Esophagus squamous epithelium (tissue), 4 donors: ENCODE measurements at regions not wholly inside any gene's neighbourhood (a gene's known extent, or its start where the extent isn't known, plus 50 kb on each side); places are given as distances from the start of the nearest gene placed in this dataset.

Source experiments
- POLR2A ChIP-seq, 4 donors: fragments of 450-650 bp; IDR thresholded peaks; one replicate each; pipeline ENCODE4 v1.6.1; 2017; ENCODE audit warnings: antibody characterized with exemption in 4 of 4, mild to moderate bottlenecking in 4 of 4, moderate library complexity in 3 of 4
- TF ChIP-seq, protein P1 (sequence below), 6 experiments: fragments of 450-650 bp in 4 of 6; fragments of 200-600 bp in 2 of 6; sonication (generic) in 2 of 6; IDR thresholded peaks; one replicate each; pipeline ENCODE4 v1.5.1; 2016 to 2019; ENCODE audit warnings: antibody characterized with exemption in 6 of 6, mild to moderate bottlenecking in 4 of 6, moderate library complexity in 4 of 6

DNA sequence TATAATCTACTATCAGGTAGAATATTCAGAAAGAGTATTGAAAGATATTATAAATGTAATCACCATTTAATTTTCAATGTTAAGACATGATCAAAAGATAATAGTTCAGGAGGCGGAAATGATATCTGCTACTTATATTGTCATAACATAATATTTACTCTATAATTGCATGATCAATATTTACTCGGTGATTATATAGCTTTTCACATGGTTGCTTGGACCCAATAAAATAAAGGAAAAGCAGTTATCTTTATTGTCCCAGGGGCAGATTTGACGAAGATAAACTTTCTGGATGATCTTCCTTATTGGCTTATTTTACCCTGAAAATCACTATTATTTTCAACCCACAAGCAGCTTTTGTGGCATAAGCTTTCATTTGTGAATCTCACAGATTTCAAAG, 350.4 kb downstream of the HACE1 start:
- TF ChIP-seq, protein P1, sequence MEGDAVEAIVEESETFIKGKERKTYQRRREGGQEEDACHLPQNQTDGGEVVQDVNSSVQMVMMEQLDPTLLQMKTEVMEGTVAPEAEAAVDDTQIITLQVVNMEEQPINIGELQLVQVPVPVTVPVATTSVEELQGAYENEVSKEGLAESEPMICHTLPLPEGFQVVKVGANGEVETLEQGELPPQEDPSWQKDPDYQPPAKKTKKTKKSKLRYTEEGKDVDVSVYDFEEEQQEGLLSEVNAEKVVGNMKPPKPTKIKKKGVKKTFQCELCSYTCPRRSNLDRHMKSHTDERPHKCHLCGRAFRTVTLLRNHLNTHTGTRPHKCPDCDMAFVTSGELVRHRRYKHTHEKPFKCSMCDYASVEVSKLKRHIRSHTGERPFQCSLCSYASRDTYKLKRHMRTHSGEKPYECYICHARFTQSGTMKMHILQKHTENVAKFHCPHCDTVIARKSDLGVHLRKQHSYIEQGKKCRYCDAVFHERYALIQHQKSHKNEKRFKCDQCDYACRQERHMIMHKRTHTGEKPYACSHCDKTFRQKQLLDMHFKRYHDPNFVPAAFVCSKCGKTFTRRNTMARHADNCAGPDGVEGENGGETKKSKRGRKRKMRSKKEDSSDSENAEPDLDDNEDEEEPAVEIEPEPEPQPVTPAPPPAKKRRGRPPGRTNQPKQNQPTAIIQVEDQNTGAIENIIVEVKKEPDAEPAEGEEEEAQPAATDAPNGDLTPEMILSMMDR (IDR thresholded peaks at IDR 0.05), result no peak
- no peak for TF ChIP-seq POLR2A (IDR thresholded peaks at IDR 0.05)
